ENCODE measurements at regions not wholly inside any gene's neighbourhood (a gene's known extent, or its start where the extent isn't known, plus 50 kb on each side); places are given as distances from the start of the nearest gene placed in this dataset.

GRCh38 chr5:124229352-124229751, 517.1 kb downstream of the ZNF608 start:
- TF ChIP-seq POLR2AphosphoS5 (IDR thresholded peaks at IDR 0.05; ENCODE audit: low read depth, low read length) (no peak), SIN3A (IDR thresholded peaks at IDR 0.05; ENCODE audit: borderline replicate concordance, insufficient read depth, low read length) (no peak), FOXP2 (optimal IDR thresholded peaks at IDR 0.05; ENCODE audit: borderline replicate concordance, extremely low read depth, extremely low read length, insufficient read depth) (no peak), TAF1 (IDR thresholded peaks at IDR 0.05; ENCODE audit: borderline replicate concordance, insufficient read depth, low read length) (no peak)

GRCh38 chr5:124227914-124228313, 518.5 kb downstream of the ZNF608 start:
- no peak for TF ChIP-seq REST (IDR thresholded peaks at IDR 0.05; ENCODE audit: insufficient read depth in 1 of 2, low read depth in 2 of 2, low read length in 2 of 2)
- TF ChIP-seq TAF1 (IDR thresholded peaks at IDR 0.05; ENCODE audit: borderline replicate concordance, insufficient read depth, low read length), result no peak
- no peak for TF ChIP-seq SIN3A (IDR thresholded peaks at IDR 0.05; ENCODE audit: borderline replicate concordance, insufficient read depth, low read length)
- TF ChIP-seq FOXP2 (optimal IDR thresholded peaks at IDR 0.05; ENCODE audit: borderline replicate concordance, extremely low read depth, extremely low read length, insufficient read depth), result no peak
- no peak for TF ChIP-seq POLR2AphosphoS5 (IDR thresholded peaks at IDR 0.05; ENCODE audit: low read depth, low read length)

- TF ChIP-seq TAF1 (IDR thresholded peaks at IDR 0.05; ENCODE audit: borderline replicate concordance, insufficient read depth, low read length), result no peak
- no peak for TF ChIP-seq FOXP2 (optimal IDR thresholded peaks at IDR 0.05; ENCODE audit: borderline replicate concordance, extremely low read depth, extremely low read length, insufficient read depth)
- no peak for TF ChIP-seq SIN3A (IDR thresholded peaks at IDR 0.05; ENCODE audit: borderline replicate concordance, insufficient read depth, low read length)
- TF ChIP-seq POLR2AphosphoS5 (IDR thresholded peaks at IDR 0.05; ENCODE audit: low read depth, low read length), result no peak
- no peak for TF ChIP-seq REST (IDR thresholded peaks at IDR 0.05; ENCODE audit: insufficient read depth in 1 of 2, low read depth in 2 of 2, low read length in 2 of 2)
These were observed 526.0 kb downstream of the ZNF608 start for GRCh38 chr5:124220418-124220817.

- TF ChIP-seq POLR2AphosphoS5 (IDR thresholded peaks at IDR 0.05; ENCODE audit: low read depth, low read length) (no peak), SIN3A (IDR thresholded peaks at IDR 0.05; ENCODE audit: borderline replicate concordance, insufficient read depth, low read length) (no peak), FOXP2 (optimal IDR thresholded peaks at IDR 0.05; ENCODE audit: borderline replicate concordance, extremely low read depth, extremely low read length, insufficient read depth) (no peak), TAF1 (IDR thresholded peaks at IDR 0.05; ENCODE audit: borderline replicate concordance, insufficient read depth, low read length) (no peak), REST (IDR thresholded peaks at IDR 0.05; ENCODE audit: insufficient read depth in 1 of 2, low read depth in 2 of 2, low read length in 2 of 2) (no peak)
These were observed 533.5 kb downstream of the ZNF608 start for GRCh38 chr5:124212934-124213333.

GRCh38 chr5:124210111-124210910, 536.1 kb downstream of the ZNF608 start:
- TF ChIP-seq FOXP2 (optimal IDR thresholded peaks at IDR 0.05; ENCODE audit: borderline replicate concordance, extremely low read depth, extremely low read length, insufficient read depth) (no peak), TAF1 (IDR thresholded peaks at IDR 0.05; ENCODE audit: borderline replicate concordance, insufficient read depth, low read length) (no peak), REST (IDR thresholded peaks at IDR 0.05; ENCODE audit: insufficient read depth in 1 of 2, low read depth in 2 of 2, low read length in 2 of 2) (no peak), POLR2AphosphoS5 (IDR thresholded peaks at IDR 0.05; ENCODE audit: low read depth, low read length) (no peak), SIN3A (IDR thresholded peaks at IDR 0.05; ENCODE audit: borderline replicate concordance, insufficient read depth, low read length) (no peak)
